ENCODE measurements at regions not wholly inside any gene's neighbourhood (a gene's known extent, or its start where the extent isn't known, plus 50 kb on each side); places are given as distances from the start of the nearest gene placed in this dataset.
A peak's percentile ranks its signal among the peaks of the same experiment; 100 is the strongest.

GRCh38 chr4:102431608-102431961 lies 69.6 kb upstream of the NFKB1 start:
- in situ Hi-C loops (cut with MboI), result no loop called here
- Histone ChIP-seq H3K27me3 (ENCODE audit: control insufficient read depth in 2 of 2, insufficient read depth in 2 of 2, low read length in 2 of 2) (no peaks in the 10 kb centered on the region), H3K9ac (ENCODE audit: insufficient read depth in 1 of 2, low read depth in 2 of 2, low read length in 2 of 2) (peak overlapping the region in 1 of 2 experiments; percentile 75; a peak in 2 of 4 replicates), H3K9me3 (replicated peaks; ENCODE audit: control insufficient read depth, insufficient read depth, low read depth, low read length) (no peaks in the 10 kb centered on the region), H2AFZ (ENCODE audit: low read depth, low read length) (peak overlapping the region; percentile 9; the same call in 1 of the 2 replicates), H3K27ac (ENCODE audit: extremely low read depth, low read depth, low read length) (peak overlapping the region; percentile 71; the same call in 2 of the 3 replicates), H3K79me2 (ENCODE audit: control insufficient read depth, insufficient read depth, low read length) (no peaks in the 10 kb centered on the region), H3K36me3 (ENCODE audit: control insufficient read depth, insufficient read depth, low read length) (no peaks in the 10 kb centered on the region), H3K4me3 (peak overlapping the region; percentile 49), H3K9me1 (ENCODE audit: control insufficient read depth, insufficient read depth, low read length) (no peaks in the 10 kb centered on the region), H4K20me1 (replicated peaks; ENCODE audit: control insufficient read depth, insufficient read depth, low read length) (no peaks in the 10 kb centered on the region), H3K4me1 (replicated peaks in 1 of 2; ENCODE audit: control insufficient read depth in 2 of 2, insufficient read depth in 2 of 2, low read length in 2 of 2) (no peaks in the 10 kb centered on the region; a peak in 1 of 5 replicates), H3K4me2 (ENCODE audit: insufficient read depth, low read length) (peak overlapping the region; percentile 66; the same call in 1 of the 2 replicates)
- ChIA-PET POLR2A (no interaction called here), CTCF (ENCODE audit: low intra/inter-chr PET ratio) (interaction anchor here (0.5 to 3.3 kb wide), 12 partner anchors 34 to 919 kb away, joined by 3 to 23 read pairs (median 6); partner anchors contain the start of genes BDH2 and SLC39A8)
- intact Hi-C loops (cut with micrococcal nuclease), result loop anchor here (1.0 to 10.0 kb wide), 6 partner anchors 86 to 1267 kb away; partner anchors contain the start of genes BDH2 and SLC39A8
- FAIRE-seq, result no peak
- no TSS peak for BruUV-seq (replicated peaks)
- no peak for DNase-seq (ENCODE audit: extremely low read depth in 1 of 4, low spot score in 3 of 4)
- no peak for ATAC-seq
- TF ChIP-seq SMAD2 (IDR thresholded peaks at IDR 0.05; ENCODE audit: low read depth, low read length) (no peak), NR2F6 (CRISPR knock-in tag; IDR thresholded peaks at IDR 0.05) (no peak), BACH1 (tag; IDR thresholded peaks at IDR 0.05) (no peak), SETDB1 (IDR thresholded peaks at IDR 0.05; ENCODE audit: low read length) (no peak), ZNF133 (CRISPR knock-in tag; IDR thresholded peaks at IDR 0.05) (no peak), ZEB2 (IDR thresholded peaks at IDR 0.05) (no peak), ADNP (tag; IDR thresholded peaks at IDR 0.05) (no peak), NCOR1 (IDR thresholded peaks at IDR 0.05) (0 out of 2 replicates have a peak, but pooled peaks have one; percentile 4), POLR3A (IDR thresholded peaks at IDR 0.05; ENCODE audit: borderline replicate concordance, extremely low read depth, insufficient read depth, insufficient read length) (no peak), PATZ1 (CRISPR knock-in tag; IDR thresholded peaks at IDR 0.05; ENCODE audit: borderline replicate concordance) (no peak), GATAD2A (IDR thresholded peaks at IDR 0.05) (no peak), GABPB1 (CRISPR knock-in tag; IDR thresholded peaks at IDR 0.05) (no peak), NCOA2 (IDR thresholded peaks at IDR 0.05; ENCODE audit: partially characterized antibody in 2 of 2) (peak in 1 of 2 experiments; percentile 47), ZSCAN29 (IDR thresholded peaks at IDR 0.05) (no peak), BRF2 (IDR thresholded peaks at IDR 0.05; ENCODE audit: borderline replicate concordance, insufficient read depth, insufficient read length) (no peak), ATF1 (CRISPR knock-in tag; IDR thresholded peaks at IDR 0.05) (no peak), ATF1 (tag; IDR thresholded peaks at IDR 0.05) (no peak), GATAD2B (IDR thresholded peaks at IDR 0.05; ENCODE audit: borderline replicate concordance) (0 out of 2 replicates have a peak, but pooled peaks have one; percentile 14), ZC3H4 (CRISPR knock-in tag; IDR thresholded peaks at IDR 0.05; ENCODE audit: borderline replicate concordance) (no peak), ZNF830 (CRISPR knock-in tag; IDR thresholded peaks at IDR 0.05) (no peak), FOXM1 (IDR thresholded peaks at IDR 0.05; ENCODE audit: low read depth) (0 out of 2 replicates have a peak, but pooled peaks have one; percentile 6), FOXM1 (CRISPR knock-in tag; IDR thresholded peaks at IDR 0.05; ENCODE audit: low read depth) (no peak), ELF2 (CRISPR knock-in tag; IDR thresholded peaks at IDR 0.05) (no peak), CBX8 (IDR thresholded peaks at IDR 0.05; ENCODE audit: borderline replicate concordance, extremely low read depth, low read depth, low read length, poor library complexity, severe bottlenecking) (no peak), NFRKB (IDR thresholded peaks at IDR 0.05; ENCODE audit: low read depth) (0 out of 2 replicates have a peak, but pooled peaks have one; percentile 1)

All from K562 (cell line).